IMR-90 (cell line): ENCODE measurements at regions not wholly inside any gene's neighbourhood (a gene's known extent, or its start where the extent isn't known, plus 50 kb on each side); places are given as distances from the start of the nearest gene placed in this dataset.

Source experiments
- ATAC-seq: fragments of 200-7000 bp; cut with Tn5 transposase; 2 replicates; pipeline ENCODE4 v1.9.1; 2020; ENCODE audit warnings: low read depth, mild to moderate bottlenecking, moderate library complexity
- BruUV-seq: library from RNA; stranded (reverse); fragments of 400-500 nt; replicated peaks from 2 replicates; lab custom pipeline; 2021; lab: Mats Ljungman, UMichigan
- CTCF ChIA-PET: fragments of 300-600 bp; formaldehyde crosslinking; extraction: SDS; loops from one replicate; lab custom pipeline; 2021; ENCODE audit warnings: antibody characterized with exemption; lab: Yijun Ruan, JAX
- POLR2A ChIA-PET: fragments of 300-600 bp; sonication (Branson Sonifier 250); formaldehyde crosslinking; loops from one replicate; lab custom pipeline; 2022; ENCODE audit warnings: antibody characterized with exemption; ENCODE audit not compliant: unreplicated experiment; lab: Charles Lee
- DNase-seq: peaks from one replicate; pipeline ENCODE4 v3.0.0; 2013
- H2AFZ ChIP-seq: replicated peaks from 2 replicates; pipeline ENCODE3; 2013; ENCODE audit warnings: low read length, mild to moderate bottlenecking; ENCODE audit not compliant: poor library complexity
- H2AK5ac ChIP-seq: 2 replicates; pipeline ENCODE4 v1.6.1; 2013; ENCODE audit warnings: low read depth, low read length, inconsistent platforms
- H2AK9ac ChIP-seq: replicated peaks from 2 replicates; pipeline ENCODE3; 2013; ENCODE audit warnings: mild to moderate bottlenecking, low read depth, low read length, moderate library complexity; ENCODE audit not compliant: poor library complexity
- H2BK120ac ChIP-seq: 2 replicates; pipeline ENCODE4 v1.6.1; 2013; ENCODE audit warnings: low read depth, low read length, inconsistent platforms
- H2BK15ac ChIP-seq: 3 replicates; pipeline ENCODE4 v1.6.1; 2013; ENCODE audit warnings: low read depth, low read length, inconsistent platforms
- H2BK20ac ChIP-seq: 2 replicates; pipeline ENCODE4 v1.6.1; 2013; ENCODE audit warnings: low read depth, mild to moderate bottlenecking, inconsistent platforms, low read length, moderate library complexity
- H2BK5ac ChIP-seq: 2 replicates; pipeline ENCODE4 v1.6.1; 2013; ENCODE audit warnings: mild to moderate bottlenecking, low read depth, low read length, inconsistent platforms; ENCODE audit not compliant: poor library complexity, severe bottlenecking
- H3K14ac ChIP-seq: replicated peaks from 2 replicates; pipeline ENCODE4 v1.6.1; 2013; ENCODE audit warnings: low read depth, low read length, inconsistent platforms
- H3K18ac ChIP-seq: 2 replicates; pipeline ENCODE4 v1.6.1; 2013; ENCODE audit warnings: low read depth, low read length, control low read depth
- H3K23ac ChIP-seq: 2 replicates; pipeline ENCODE4 v1.6.1; 2013; ENCODE audit warnings: low read depth, low read length, inconsistent platforms
- H3K27ac ChIP-seq: 2 replicates; pipeline ENCODE4 v1.5.1; 2013; ENCODE audit warnings: mild to moderate bottlenecking, control low read depth, low read length; ENCODE audit not compliant: insufficient read depth
- H3K27me3 ChIP-seq: 2 replicates; pipeline ENCODE4 v1.6.1; 2013; ENCODE audit warnings: low read length; ENCODE audit not compliant: control insufficient read depth, insufficient read depth
- H3K36me3 ChIP-seq: 2 replicates; pipeline ENCODE4 v1.6.1; 2013; ENCODE audit warnings: low read length, mixed read lengths; ENCODE audit not compliant: control insufficient read depth, insufficient read depth
- H3K4ac ChIP-seq: 2 replicates; pipeline ENCODE4 v1.6.1; 2013; ENCODE audit warnings: low read depth, low read length, inconsistent platforms
- H3K4me1 ChIP-seq: 2 replicates; pipeline ENCODE4 v1.6.1; 2013; ENCODE audit warnings: low read length, mixed read lengths; ENCODE audit not compliant: control insufficient read depth, insufficient read depth
- H3K4me2 ChIP-seq: 2 replicates; pipeline ENCODE4 v1.6.1; 2013; ENCODE audit warnings: low read depth, mild to moderate bottlenecking, control low read depth, low read length, moderate library complexity
- H3K4me3 ChIP-seq: 2 replicates; pipeline ENCODE4 v1.5.1; 2013; ENCODE audit warnings: low read depth, mild to moderate bottlenecking, control low read depth, low read length, moderate library complexity; ENCODE audit not compliant: insufficient read depth
- H3K56ac ChIP-seq: 2 replicates; pipeline ENCODE4 v1.6.1; 2013; ENCODE audit warnings: low read length, inconsistent platforms; ENCODE audit not compliant: insufficient read depth; ENCODE audit errors: extremely low read depth
- H3K79me1 ChIP-seq, 2 experiments: 2 replicates each; pipeline ENCODE4 v1.6.1; 2013; ENCODE audit warnings: low read length in 2 of 2, inconsistent platforms in 1 of 2, low read depth in 1 of 2
- H3K9ac ChIP-seq: 2 replicates; pipeline ENCODE4 v1.6.1; 2013; ENCODE audit warnings: low read depth, low read length, control low read depth
- H3K9me1 ChIP-seq: 2 replicates; pipeline ENCODE4 v1.6.1; 2013; ENCODE audit warnings: low read length, inconsistent platforms; ENCODE audit not compliant: insufficient read depth
- H3K9me3 ChIP-seq: 2 replicates; pipeline ENCODE4 v1.6.1; 2013; ENCODE audit warnings: low read length; ENCODE audit not compliant: control insufficient read depth, insufficient read depth
- H4K20me1 ChIP-seq: 2 replicates; pipeline ENCODE4 v1.6.1; 2013; ENCODE audit warnings: low read length, inconsistent platforms; ENCODE audit not compliant: insufficient read depth
- H4K5ac ChIP-seq: 2 replicates; pipeline ENCODE4 v1.6.1; 2013; ENCODE audit warnings: mild to moderate bottlenecking, low read depth, low read length, control low read depth
- H4K8ac ChIP-seq, 2 experiments: 2 replicates each; pipeline ENCODE4 v1.6.1; 2013; ENCODE audit warnings: low read depth in 2 of 2, low read length in 2 of 2, control low read depth in 1 of 2, inconsistent platforms in 1 of 2
- H4K91ac ChIP-seq: 2 replicates; pipeline ENCODE4 v1.6.1; 2013; ENCODE audit warnings: low read depth, low read length, inconsistent platforms; ENCODE audit not compliant: insufficient read depth
- MXI1 ChIP-seq: IDR thresholded peaks from 2 replicates; pipeline ENCODE4 v1.6.1; 2012; ENCODE audit warnings: low read depth, mild to moderate bottlenecking, low read length, moderate library complexity, borderline replicate concordance
- POLR2A ChIP-seq: IDR thresholded peaks from 2 replicates; pipeline ENCODE4 v1.6.1; 2012; ENCODE audit warnings: mild to moderate bottlenecking, low read depth, low read length
- RFX5 ChIP-seq: IDR thresholded peaks from 2 replicates; pipeline ENCODE4 v1.8.0; 2012; ENCODE audit warnings: low read depth, mild to moderate bottlenecking, low read length, moderate library complexity
- WGBS, 2 experiments: methylation state at CpG; one replicate each; pipeline versions ENCODE4 v1.1.5 to v1.1.7; 2013; ENCODE audit warnings: missing lambda C conversion rate in 2 of 2; ENCODE audit not compliant: insufficient read length in 1 of 2; ENCODE audit errors: extremely low coverage in 2 of 2; 5-methylcytosine and 5-hydroxymethylcytosine counted together
- dilution Hi-C: fragments of 300-500 bp; cut with HindIII; formaldehyde crosslinking; loops from one replicate; pipeline ENCODE4 v1.14.3; 2018; ENCODE audit warnings: low sequenced_read_pairs; ENCODE audit not compliant: unreplicated experiment
- in situ Hi-C: fragments of 300-500 bp; cut with MboI; formaldehyde crosslinking; loops from 3 replicates; pipeline ENCODE4 v1.14.3; 2019; ENCODE audit warnings: low sequenced_read_pairs, inconsistent platforms, mixed read lengths
- intact Hi-C: fragments of 100-400 bp; cut with micrococcal nuclease; formaldehyde crosslinking; loops from 2 replicates; pipeline ENCODE4 v1.10.0; 2022

DNA sequence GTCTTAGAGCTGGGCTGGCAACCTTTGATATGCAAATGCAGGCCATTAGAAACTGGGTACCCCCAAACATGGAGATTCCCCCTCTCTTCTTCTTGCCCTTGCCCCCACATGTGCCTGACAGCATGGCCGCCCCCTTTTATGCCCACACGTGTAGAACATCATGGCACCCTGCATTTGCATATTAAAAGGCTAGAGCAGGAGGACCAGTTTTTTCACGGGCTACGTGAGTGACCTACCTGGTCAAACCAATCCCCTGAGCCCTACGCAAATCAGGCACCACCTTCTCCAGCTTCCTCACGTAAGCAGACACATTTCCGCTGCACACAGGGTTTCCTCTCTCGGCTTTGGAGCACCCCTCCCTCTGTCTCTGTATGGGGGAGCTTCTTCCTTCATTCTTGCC, 110.9 kb upstream of the COPS8 start:
- H3K56ac ChIP-seq = no peak overlapping the region
- dilution Hi-C loops = no loop called here
- ATAC-seq = no peak
- no peak overlapping the region for H3K4me3 ChIP-seq
- no peak overlapping the region for H4K8ac ChIP-seq
- H2BK5ac ChIP-seq = no peak overlapping the region
- TF ChIP-seq MXI1 (no peak), RFX5 (no peak), POLR2A (no peak)
- no peak overlapping the region for H4K91ac ChIP-seq
- BruUV-seq = no TSS peak
- H3K14ac ChIP-seq = no peak overlapping the region
- no peak overlapping the region for H3K9ac ChIP-seq
- 64% methylated on average over 3 of the region's 8 CpGs; no CpG with 5 or more reads in 1 of the 2 experiments for WGBS, 2 experiments
- H4K5ac ChIP-seq = no peak overlapping the region
- ChIA-PET POLR2A (no interaction called here), CTCF (no interaction called here)
- intact Hi-C loops = no loop called here
- no peaks in the 10 kb centered on the region for H3K79me1 ChIP-seq
- no peak overlapping the region for H2AK9ac ChIP-seq
- peaks cover 38% of the 10 kb centered on the region for H3K27me3 ChIP-seq
- no peak overlapping the region for H3K23ac ChIP-seq
- no peak overlapping the region for H3K18ac ChIP-seq
- no peak for DNase-seq
- no peak overlapping the region for H2BK20ac ChIP-seq
- H2AFZ ChIP-seq = no peak overlapping the region
- H3K4me1 ChIP-seq = no peaks in the 10 kb centered on the region; the same call in 1 of the 2 replicates
- no peaks in the 10 kb centered on the region for H3K9me3 ChIP-seq
- H3K36me3 ChIP-seq = no peaks in the 10 kb centered on the region
- no peak overlapping the region for H2BK15ac ChIP-seq
- H4K20me1 ChIP-seq = no peaks in the 10 kb centered on the region
- H3K9me1 ChIP-seq = no peaks in the 10 kb centered on the region
- H3K27ac ChIP-seq = no peak overlapping the region
- no peak overlapping the region for H2AK5ac ChIP-seq
- H2BK120ac ChIP-seq = no peak overlapping the region
- in situ Hi-C loops = no loop called here
- no peak overlapping the region for H3K4ac ChIP-seq
- no peak overlapping the region for H3K4me2 ChIP-seq
